NCI-H1092 treated with DMSO at 0.1 percent for 48 hours (cell line): ENCODE measurements at regions not wholly inside any gene's neighbourhood (a gene's known extent, or its start where the extent isn't known, plus 50 kb on each side); places are given as distances from the start of the nearest gene placed in this dataset.
A peak's percentile ranks its signal among the peaks of the same experiment; 100 is the strongest.
"Not testable (repeated sequence)": the region's sequence is repeated elsewhere in the genome, so short reads cannot be mapped to it uniquely, and the experiment has no call there.

Source experiments
- DNase-seq: peaks from one replicate; lab custom pipeline; 2025; lab: John Stamatoyannopoulos, UW

DNA sequence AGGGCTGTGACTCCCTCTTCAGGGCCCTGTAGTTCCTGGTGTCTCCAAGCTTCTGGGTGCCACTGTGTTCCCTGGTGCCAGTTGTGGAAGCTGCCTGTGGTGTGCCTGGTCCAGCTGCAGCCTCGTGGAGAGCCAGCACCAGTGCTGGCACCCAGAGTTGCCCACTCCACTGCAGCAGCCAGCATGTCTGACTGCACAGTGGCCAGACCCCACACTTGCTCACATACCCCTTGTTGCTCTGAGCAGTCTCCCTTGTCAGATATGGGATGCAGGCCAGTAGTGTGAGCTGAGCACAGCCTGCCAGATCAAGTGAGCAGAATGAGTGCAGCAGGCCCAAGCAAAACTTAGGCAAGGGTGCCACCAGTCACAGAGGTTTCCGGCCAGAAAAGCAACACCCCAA lies 108.6 kb downstream of the ZMAT1 start:
- DNase-seq, result no peak

DNA sequence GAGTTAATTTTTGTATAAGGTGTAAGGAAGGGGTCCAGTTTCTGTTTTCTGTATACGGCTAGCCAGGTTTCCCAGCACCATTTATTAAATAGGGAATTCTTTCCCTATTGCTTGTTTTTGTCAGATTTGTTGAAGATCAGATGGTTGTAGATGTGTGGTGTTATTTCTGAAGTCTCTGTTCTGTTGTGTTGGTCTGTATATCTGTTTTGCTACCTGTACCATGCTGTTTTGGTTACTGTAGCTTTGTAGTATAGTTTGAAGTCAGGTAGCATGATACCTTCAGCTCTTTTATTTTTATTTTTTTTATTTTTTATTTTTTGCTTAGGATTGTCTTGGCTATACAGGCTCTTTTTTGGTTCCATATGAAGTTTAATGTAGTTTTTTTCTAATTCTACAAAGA lies 114.1 kb downstream of the ZMAT1 start:
- not testable (repeated sequence) for DNase-seq

DNA sequence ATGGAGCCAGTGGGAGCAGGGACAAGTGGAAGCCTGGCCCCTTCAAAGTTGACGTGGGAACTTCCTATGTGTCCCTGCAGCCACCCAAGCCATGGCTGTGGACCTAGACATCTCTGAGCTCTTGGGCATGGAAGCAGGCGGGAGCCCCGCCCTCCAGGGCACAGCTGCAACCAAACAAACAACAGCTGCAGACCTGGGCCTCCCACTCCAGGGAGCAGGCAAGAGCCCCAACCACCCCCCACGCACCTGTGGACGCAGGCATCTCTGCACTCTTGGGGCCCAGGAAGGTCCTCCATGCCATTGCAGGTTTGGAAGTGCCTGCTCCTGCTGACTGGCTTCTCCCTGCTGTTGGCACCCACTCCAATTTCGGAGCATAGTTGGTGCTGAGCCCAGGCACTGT lies 118.6 kb downstream of the ZMAT1 start:
- DNase-seq, result no peak

DNA sequence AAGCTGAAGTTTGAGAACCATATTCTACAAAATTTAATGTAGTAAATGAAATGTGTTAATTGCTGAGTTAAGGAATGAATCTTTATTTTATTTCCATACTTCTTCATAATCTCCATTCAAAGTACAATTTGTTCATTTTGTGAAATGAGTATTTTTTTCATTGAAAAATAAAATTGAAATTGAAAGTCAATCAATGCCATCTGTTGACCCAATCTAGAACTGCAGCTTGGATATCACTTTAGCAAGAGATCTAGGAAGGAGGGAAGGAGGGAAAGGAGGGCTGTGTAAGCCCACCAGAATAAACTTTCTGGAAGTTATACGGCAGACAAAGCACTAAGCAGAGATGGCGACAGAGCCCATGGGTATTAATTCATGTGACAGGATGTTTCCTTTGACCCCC lies 128.4 kb downstream of the ZMAT1 start:
- peak; percentile 15 for DNase-seq

DNA sequence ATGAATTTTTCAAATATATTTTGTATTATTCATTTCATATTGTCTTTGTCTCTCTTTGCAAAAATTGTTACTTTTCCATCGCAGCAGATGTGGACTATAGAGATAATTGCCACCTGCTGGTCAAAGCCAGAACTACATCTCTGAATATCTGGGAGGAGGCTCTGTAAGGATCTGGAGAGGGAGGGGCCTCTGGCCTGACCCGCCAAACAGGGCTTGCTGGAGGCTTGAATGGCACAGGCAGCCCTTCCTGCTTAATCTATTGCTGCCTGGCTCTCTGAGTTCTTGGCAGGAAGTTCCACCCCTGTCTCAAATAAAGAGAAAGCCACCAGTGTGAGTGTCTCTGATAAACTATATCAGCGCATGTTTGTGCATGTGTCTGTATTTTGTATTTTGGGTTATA lies 132.4 kb downstream of the ZMAT1 start:
- peak; percentile 82 for DNase-seq

DNA sequence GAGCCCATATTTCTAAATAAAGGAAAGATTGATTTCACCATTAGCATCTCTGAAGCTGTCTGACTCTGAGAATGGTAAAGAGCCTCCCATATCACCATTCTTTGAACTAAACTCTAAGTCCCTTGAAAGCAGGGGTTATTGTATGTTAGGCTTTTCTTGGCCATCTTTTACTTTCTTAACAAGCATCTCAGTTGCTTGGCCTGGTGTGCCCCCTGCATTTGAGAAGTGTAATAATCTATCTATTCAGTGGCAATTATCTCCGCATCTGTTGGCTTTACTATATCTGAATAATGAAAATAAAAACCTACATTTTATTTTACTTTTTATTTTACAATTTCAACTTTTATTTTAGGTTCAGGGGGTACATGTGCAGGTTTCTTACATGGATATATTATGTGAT lies 128.3 kb upstream of the ARMCX2 start:
- no peak for DNase-seq

DNA sequence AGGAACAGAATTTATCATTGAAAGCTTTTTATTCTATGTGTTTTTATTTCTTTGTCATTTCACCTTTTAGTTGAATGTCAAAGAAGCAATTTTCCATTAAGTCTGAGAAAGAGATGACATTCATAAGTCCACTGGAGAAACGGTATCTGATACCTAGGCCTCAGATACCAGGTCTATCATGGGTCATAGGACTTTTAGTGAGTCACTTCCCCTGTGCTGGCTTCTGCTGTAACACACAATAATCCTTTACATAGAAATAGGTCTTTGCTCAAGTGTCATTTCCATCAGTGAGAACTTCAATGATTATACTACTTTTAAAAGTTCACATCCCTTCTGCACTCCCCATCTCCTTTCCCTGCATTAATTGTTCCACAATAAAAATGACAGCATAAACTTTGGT lies 125.5 kb upstream of the ARMCX2 start:
- DNase-seq, result no peak

DNA sequence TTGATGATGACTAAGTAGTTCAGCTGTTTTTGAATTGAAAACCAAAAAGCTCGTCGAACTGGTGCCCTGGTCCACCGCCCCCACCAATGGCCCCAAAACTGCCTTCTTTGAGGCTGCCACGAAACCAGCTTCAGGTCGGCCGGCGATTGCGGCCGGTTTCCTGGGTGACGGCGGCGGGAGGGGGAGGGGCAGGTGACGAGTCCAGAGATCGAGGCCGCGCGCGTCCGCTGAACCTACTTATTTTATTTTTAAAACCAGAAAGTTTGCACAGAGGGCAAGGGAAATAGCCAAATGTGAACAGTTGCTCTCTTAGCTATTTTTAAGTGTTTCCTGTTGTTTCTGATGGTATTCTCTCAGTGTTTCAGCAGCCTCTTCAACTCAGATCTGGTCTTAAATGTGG lies 120.8 kb upstream of the ARMCX2 start:
- not testable (repeated sequence) for DNase-seq

DNA sequence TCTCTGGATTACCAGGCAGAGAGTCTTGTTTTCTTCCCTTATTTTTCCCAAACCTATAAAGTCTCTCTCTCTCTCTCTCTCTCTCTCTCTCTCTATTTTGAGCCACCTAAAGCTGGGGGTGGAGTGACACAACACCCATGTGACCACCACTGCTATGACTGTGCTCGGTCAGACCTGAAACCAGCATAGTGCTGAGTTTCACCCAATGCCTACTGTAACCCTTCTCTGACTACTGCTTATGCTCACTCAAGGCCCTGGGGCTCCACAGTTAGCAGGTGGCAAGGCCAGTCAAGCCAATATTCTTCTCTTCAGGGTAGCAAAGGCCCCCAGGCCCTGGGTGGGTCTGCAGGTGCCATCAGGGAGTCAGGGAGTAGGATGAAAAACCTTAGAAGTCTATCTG lies 114.7 kb upstream of the ARMCX2 start:
- DNase-seq, result no peak

DNA sequence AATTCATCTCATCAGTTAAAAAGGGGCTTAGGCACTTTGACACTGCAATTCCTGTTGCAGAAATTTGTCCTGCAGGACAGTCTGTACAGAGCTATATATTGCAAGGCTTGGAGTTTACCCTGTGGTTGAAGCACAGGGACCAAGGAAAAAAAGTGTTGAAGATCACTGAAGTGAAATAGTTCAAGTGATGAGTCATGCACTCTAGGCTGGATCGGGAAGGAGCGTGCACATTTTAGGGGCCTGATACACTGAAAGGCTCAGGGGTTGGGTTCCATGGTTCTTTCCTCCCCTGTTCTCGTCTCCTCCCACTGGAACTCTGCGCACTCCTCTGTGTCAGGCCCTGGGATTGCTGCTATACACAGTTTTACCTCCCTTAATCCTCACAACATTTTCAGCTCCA lies 104.9 kb upstream of the ARMCX2 start:
- DNase-seq, result no peak

DNA sequence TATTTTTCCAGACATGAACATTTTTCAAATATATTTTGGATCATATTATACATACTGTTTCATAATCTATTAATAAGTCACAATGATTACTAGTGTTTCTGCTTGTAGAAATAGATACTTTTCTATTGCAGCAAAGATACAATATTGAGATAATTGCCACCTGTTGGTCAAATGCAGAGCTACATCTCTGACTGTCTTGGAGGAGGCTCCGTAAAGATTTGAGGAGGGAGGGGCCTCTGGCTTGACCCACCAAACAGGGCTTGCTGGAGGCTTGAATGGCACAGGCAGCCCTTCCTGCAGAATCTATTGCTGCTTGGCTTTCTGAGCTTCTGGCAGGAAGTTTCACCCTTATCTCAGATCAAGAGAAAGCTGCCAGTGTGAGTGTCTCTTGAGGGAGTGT lies 99.3 kb upstream of the ARMCX2 start:
- DNase-seq, result peak; percentile 5

DNA sequence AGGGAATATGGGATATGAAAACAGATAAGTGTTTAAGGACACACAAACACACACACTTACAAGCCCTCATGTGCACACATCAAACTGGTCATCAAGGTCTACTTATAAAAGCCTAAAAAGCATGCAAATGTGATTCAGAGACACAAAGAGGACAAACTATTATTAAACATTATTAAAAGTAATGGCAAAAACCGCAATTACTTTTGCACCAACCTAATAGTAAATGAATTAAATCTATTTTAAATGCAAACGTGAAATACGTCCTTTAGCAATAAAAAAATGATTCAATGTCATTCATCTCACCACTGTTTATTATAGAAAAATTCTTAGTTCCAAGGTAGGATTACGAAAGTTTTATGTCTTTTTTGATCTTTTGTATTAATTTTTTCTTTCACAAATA lies 91.1 kb upstream of the ARMCX2 start:
- DNase-seq, result no peak

DNA sequence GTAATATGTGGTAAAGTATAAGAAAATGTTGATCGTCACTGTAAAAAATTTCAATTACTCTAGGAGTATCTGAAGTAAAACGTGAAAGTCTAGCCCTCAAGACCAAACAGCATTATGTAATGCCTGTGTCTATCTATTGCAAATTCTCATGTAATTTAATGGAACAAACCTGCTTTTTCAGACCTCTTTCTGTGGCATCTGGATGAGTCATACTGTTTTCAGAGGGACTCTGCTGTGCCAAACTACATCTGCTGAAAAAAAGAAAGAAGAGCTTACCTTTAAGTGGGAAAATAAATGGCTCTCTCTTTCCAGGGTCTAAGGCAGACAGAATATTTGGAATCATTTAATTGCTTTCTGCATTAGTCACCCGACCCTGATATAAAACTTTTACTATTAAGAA lies 89.8 kb upstream of the ARMCX2 start:
- DNase-seq, result no peak

DNA sequence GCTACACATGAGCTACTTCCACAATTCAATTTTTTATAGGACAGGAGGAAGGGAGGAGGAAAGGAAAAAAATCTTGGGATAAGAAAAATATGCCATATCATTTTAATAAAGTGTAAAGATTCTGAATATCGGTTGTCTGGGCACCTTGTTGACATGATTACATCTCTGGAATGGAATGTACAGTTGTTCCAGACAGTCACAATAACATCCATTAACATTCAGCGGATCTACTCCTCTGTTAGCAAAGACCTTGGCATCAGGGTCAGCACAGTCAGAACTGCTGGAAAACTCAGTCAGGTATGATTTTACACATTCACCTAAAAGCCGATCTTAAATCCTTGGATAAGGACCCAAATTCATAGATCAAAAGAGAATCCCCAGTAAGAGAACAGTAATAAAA lies 85.4 kb upstream of the ARMCX2 start:
- no peak for DNase-seq

DNA sequence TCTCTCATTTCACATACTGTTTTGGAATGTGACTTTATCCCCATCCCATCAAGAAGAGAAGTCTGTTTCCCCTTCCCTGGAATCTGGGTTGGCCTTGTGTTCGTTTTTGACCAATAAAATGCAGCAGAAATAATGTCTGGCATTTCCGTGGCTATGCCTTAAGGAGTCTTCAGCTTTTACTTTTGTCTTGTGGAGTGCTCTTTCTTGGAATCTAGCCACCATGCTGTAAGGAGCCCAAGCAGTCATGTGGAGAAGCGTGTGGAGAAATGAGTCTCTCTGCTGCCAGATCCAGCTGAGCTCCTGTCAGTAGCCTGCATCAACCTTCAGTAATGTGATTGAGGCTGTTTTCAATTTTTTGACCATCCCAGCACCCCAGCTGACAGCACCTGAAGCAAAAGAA lies 84.4 kb upstream of the ARMCX2 start:
- DNase-seq, result no peak

DNA sequence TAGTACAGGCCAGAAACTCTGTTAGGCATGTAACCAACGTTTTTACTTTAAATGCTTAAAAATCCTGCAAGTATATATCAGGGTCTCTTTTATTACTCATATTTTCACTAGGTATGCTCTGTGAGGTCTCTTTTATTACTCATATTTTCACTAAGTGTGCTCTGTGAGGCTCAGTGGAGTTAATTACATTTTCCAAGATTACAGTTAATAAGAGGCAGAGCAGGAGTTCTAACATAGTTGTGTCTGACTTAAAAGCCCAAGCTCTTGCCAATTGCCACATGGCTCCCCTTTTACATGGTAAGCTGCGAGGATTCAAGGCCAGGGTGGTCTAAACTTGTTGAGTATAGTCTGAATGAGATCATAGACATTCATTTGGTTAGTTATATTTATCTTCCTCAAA lies 81.0 kb upstream of the ARMCX2 start:
- no peak for DNase-seq

DNA sequence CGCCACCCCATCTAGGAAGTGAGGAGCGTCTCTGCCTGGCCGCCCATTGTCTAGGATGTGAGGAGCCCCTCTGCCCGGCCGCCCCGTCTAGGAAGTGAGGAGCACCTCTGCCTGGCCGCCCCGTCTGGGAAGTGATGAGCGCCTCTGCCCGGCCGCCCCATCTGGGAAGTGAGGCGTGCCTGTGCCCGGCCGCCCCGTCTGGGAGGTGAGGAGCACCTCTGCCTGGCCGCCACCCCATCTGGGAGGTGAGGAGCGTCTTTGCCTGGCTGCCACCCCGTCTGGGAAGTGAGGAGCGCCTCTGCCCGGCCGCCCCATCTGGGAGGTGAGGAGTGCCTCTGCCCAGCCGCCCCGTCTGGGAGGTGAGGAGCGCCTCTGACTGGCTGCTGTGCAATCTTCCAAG lies 79.2 kb upstream of the ARMCX2 start:
- not testable (repeated sequence) for DNase-seq

DNA sequence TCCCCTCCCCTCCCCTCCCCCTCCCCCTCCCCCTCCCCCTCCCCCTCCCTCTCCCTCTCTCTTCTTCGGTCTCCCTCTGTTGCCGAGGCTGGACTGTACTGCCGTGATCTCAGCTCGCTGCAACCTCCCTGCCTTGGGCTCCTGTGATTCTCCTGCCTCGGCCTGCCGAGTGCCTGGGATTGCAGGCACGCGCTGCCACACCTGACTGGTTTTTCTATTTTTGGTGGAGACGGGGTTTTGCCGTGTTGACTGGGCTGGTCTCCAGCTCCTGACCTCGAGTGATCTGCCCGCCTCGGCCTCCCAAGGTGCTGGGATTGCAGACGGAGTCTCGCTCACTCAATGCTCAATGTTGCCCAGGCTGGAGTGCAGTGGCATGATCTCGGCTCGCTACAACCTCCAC lies 78.8 kb upstream of the ARMCX2 start:
- DNase-seq, result not testable (repeated sequence)

DNA sequence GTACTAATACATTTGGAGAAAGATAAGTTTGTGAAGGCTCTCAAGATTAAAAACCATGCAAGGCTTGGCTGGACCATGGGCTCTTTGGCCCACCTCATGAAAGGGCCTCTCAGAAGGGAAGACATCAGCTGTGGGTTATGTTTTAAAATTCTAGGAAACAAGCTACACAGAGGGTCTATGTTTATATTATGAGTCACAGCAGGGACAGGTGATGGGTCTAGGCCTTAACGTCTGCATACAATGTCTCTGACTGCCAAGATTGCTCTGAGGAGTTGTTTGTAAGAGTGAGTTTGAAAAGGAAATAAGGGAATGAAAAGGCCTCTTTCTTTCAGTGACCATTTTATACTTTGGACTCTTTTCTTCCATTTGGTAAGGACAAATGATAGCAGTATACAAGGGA lies 77.0 kb upstream of the ARMCX2 start:
- no peak for DNase-seq

DNA sequence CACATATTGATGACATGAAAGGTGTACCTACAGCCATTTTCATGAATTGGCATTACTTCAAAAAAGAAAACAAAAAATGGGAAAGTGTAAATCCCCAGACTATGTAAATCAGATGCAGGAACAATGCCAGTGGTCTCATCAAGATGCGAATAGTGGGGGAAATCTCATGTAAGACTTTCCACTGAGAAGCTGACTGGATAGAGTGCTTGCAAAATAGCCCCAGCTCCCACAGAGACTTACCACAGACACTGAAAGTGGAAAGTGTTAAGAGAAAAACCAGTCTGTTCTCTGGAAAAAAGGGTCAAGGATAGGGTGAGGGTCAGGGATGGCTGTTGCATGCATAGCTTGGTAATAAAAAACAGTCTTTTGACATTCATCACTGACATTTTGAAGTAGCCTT lies 73.2 kb upstream of the ARMCX2 start:
- no peak for DNase-seq

DNA sequence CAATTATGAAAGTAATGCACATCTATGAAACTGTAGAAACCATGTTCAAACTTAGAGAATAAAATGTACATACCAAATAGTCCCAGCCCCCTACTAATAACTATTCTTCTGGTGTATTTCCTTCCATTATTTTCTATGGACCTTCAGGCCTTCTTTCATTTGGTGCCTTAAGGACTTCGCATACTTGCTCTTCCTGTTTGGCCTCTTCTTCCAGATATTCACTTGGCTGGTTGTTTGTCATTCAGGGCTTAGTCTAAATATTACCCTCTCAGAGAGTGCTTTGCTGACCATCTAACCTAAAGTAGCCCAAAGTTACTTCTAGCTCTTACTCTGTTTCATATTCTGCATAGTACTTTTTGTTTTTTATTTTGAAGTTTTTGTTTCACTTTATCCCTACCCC lies 70.3 kb upstream of the ARMCX2 start:
- no peak for DNase-seq
